Liver (tissue), 3 donors: ENCODE measurements at regions not wholly inside any gene's neighbourhood (a gene's known extent, or its start where the extent isn't known, plus 50 kb on each side); places are given as distances from the start of the nearest gene placed in this dataset.

ENCODE experiments used
- ATF3 ChIP-seq: IDR thresholded peaks from 2 replicates; pipeline ENCODE4 v1.6.1; 2016; ENCODE audit warnings: antibody characterized with exemption
- CTCF ChIP-seq: fragments of 150-350 bp; IDR thresholded peaks from 2 replicates; pipeline ENCODE4 v1.5.1; 2017; ENCODE audit warnings: improper control_type of control experiment, low read depth, low read length; ENCODE audit not compliant: missing input control
- EGR1 ChIP-seq, 2 donors: IDR thresholded peaks; 2 replicates each; pipeline ENCODE4 v1.6.1; 2016 to 2018; ENCODE audit warnings: antibody characterized with exemption in 2 of 2, low read depth in 2 of 2
- GABPA ChIP-seq, 2 donors: IDR thresholded peaks in 1 of 2; conservative IDR thresholded peaks in 1 of 2; 2 replicates each; pipeline ENCODE4 v1.6.1; 2016; ENCODE audit warnings: antibody characterized with exemption in 2 of 2, mild to moderate bottlenecking in 1 of 2, moderate library complexity in 1 of 2
- ZBTB33 ChIP-seq: IDR thresholded peaks from 2 replicates; pipeline ENCODE4 v1.6.1; 2016; ENCODE audit warnings: antibody characterized with exemption
- donor health status: healthy.
- donor health status: healthy.

GRCh38 chr11:41779401-41779960, 320.0 kb upstream of the LRRC4C start:
- TF ChIP-seq ATF3 (no peak), EGR1 (IDR thresholded peaks at IDR 0.05; ENCODE audit: low read depth in 2 of 2) (no peak), GABPA (IDR thresholded peaks at IDR 0.05 in 1 of 2, conservative IDR thresholded peaks at IDR 0.05 in 1 of 2) (no peak), ZBTB33 (no peak), CTCF (no peak)
